Astrocyte of the spinal cord (primary cell): ENCODE measurements at regions not wholly inside any gene's neighbourhood (a gene's known extent, or its start where the extent isn't known, plus 50 kb on each side); places are given as distances from the start of the nearest gene placed in this dataset.

Experiments
- DNase-seq: peaks from one replicate; pipeline ENCODE4 v3.0.0; 2011; ENCODE audit warnings: low read depth, low spot score
- H3K4me3 ChIP-seq: 2 replicates; pipeline ENCODE4 v1.5.1; 2011; ENCODE audit warnings: low read depth, mild to moderate bottlenecking, low read length, moderate library complexity
- CTCF ChIP-seq: IDR thresholded peaks from 2 replicates; pipeline ENCODE4 v1.5.1; 2012; ENCODE audit warnings: low read depth, mild to moderate bottlenecking, low read length, inconsistent platforms
- in situ Hi-C: cut with HindIII; loops from 2 replicates; pipeline ENCODE4 v1.10.0; 2017; ENCODE audit warnings: low sequenced_read_pairs

GRCh38 chr3:661356-661755 lies 431.5 kb upstream of the CNTN6 start:
- no peak overlapping the region for H3K4me3 ChIP-seq
- in situ Hi-C loops = no loop called here
- DNase-seq = no peak
- TF ChIP-seq CTCF = no peak

GRCh38 chr3:674116-674515 lies 418.7 kb upstream of the CNTN6 start:
- TF ChIP-seq CTCF = no peak
- no peak overlapping the region for H3K4me3 ChIP-seq
- no peak for DNase-seq
- in situ Hi-C loops = no loop called here

GRCh38 chr3:675846-676245 lies 417.0 kb upstream of the CNTN6 start:
- in situ Hi-C loops = no loop called here

GRCh38 chr3:683770-684169 lies 409.1 kb upstream of the CNTN6 start:
- no peak for TF ChIP-seq CTCF
- DNase-seq = no peak
- in situ Hi-C loops = no loop called here
- no peak overlapping the region for H3K4me3 ChIP-seq

More at GRCh38 chr3:675846-676245, 417.0 kb upstream of the CNTN6 start:
- H3K4me3 ChIP-seq = no peak overlapping the region
- no peak for TF ChIP-seq CTCF
- DNase-seq = no peak

GRCh38 chr3:690770-691169 lies 402.1 kb upstream of the CNTN6 start:
- in situ Hi-C loops = no loop called here
- H3K4me3 ChIP-seq = no peak overlapping the region
- DNase-seq = no peak
- no peak for TF ChIP-seq CTCF

GRCh38 chr3:700514-700913 lies 392.3 kb upstream of the CNTN6 start:
- in situ Hi-C loops = no loop called here
- TF ChIP-seq CTCF = no peak
- no peak overlapping the region for H3K4me3 ChIP-seq
- DNase-seq = no peak

GRCh38 chr3:707041-707440 lies 385.8 kb upstream of the CNTN6 start:
- TF ChIP-seq CTCF = no peak
- in situ Hi-C loops = no loop called here

More at GRCh38 chr3:707041-707440, 385.8 kb upstream of the CNTN6 start:
- no peak for DNase-seq
- H3K4me3 ChIP-seq = no peak overlapping the region
